GM23338 (cell line): ENCODE measurements at regions not wholly inside any gene's neighbourhood (a gene's known extent, or its start where the extent isn't known, plus 50 kb on each side); places are given as distances from the start of the nearest gene placed in this dataset.

Source experiments
- ATAC-seq: fragments of 200-7000 bp; cut with Tn5 transposase; 3 replicates; pipeline ENCODE4 v1.9.1; 2020
- DNase-seq: peaks from one replicate; pipeline ENCODE4 v3.0.0-alpha.2; 2015; ENCODE audit warnings: low spot score
- H2AFZ ChIP-seq: fragments of 200-600 bp; sonication (generic); 2 replicates; pipeline ENCODE4 v1.8.0; 2016; ENCODE audit warnings: antibody characterized with exemption, mild to moderate bottlenecking, moderate library complexity
- H3F3A ChIP-seq: fragments of 200-600 bp; sonication (generic); replicated peaks from 2 replicates; pipeline ENCODE4 v1.8.0; 2017; ENCODE audit warnings: antibody characterized with exemption, mixed run types, low read depth
- H3K27ac ChIP-seq: fragments of 200-600 bp; sonication (generic); 2 replicates; pipeline ENCODE4 v1.6.1; 2016; ENCODE audit warnings: low read depth
- H3K27me3 ChIP-seq: fragments of 200-600 bp; sonication (generic); 2 replicates; pipeline ENCODE4 v1.8.0; 2016; ENCODE audit warnings: mild to moderate bottlenecking, mixed run types, moderate library complexity; ENCODE audit not compliant: insufficient read depth
- H3K36me3 ChIP-seq: fragments of 200-600 bp; sonication (generic); 2 replicates; pipeline ENCODE4 v1.8.0; 2016; ENCODE audit warnings: mild to moderate bottlenecking; ENCODE audit not compliant: insufficient read depth
- H3K4me1 ChIP-seq: fragments of 200-600 bp; sonication (generic); 2 replicates; pipeline ENCODE4 v1.8.0; 2016; ENCODE audit warnings: mild to moderate bottlenecking, moderate library complexity; ENCODE audit not compliant: insufficient read depth
- H3K4me2 ChIP-seq: fragments of 200-600 bp; sonication (generic); 2 replicates; pipeline ENCODE4 v1.7.1; 2017; ENCODE audit warnings: mixed run types
- H3K4me3 ChIP-seq: fragments of 200-600 bp; sonication (generic); 2 replicates; pipeline ENCODE4 v1.6.1; 2016; ENCODE audit warnings: mixed run types
- H3K79me2 ChIP-seq: fragments of 200-600 bp; sonication (generic); replicated peaks from 2 replicates; pipeline ENCODE4 v1.8.0; 2017; ENCODE audit warnings: mild to moderate bottlenecking; ENCODE audit not compliant: insufficient read depth
- H3K9me2 ChIP-seq: fragments of 200-600 bp; sonication (generic); 2 replicates; pipeline ENCODE4 v1.8.0; 2017; ENCODE audit not compliant: insufficient read depth
- H4K20me1 ChIP-seq: fragments of 200-600 bp; sonication (generic); replicated peaks from 2 replicates; pipeline ENCODE4 v1.8.0; 2017; ENCODE audit warnings: mild to moderate bottlenecking; ENCODE audit not compliant: insufficient read depth
- H3K27ac Mint-ChIP-seq: 2 replicates; pipeline ENCODE4 v1.8.0; 2020; ENCODE audit warnings: inconsistent platforms, mild to moderate bottlenecking, moderate library complexity, mixed read lengths
- H3K27me3 Mint-ChIP-seq: 3 replicates; pipeline ENCODE4 v1.8.0; 2022; ENCODE audit warnings: low read depth, mild to moderate bottlenecking, moderate library complexity, mixed read lengths, inconsistent platforms; ENCODE audit not compliant: insufficient read depth, poor library complexity
- H3K36me3 Mint-ChIP-seq: 3 replicates; pipeline ENCODE4 v1.8.0; 2021; ENCODE audit warnings: low read depth, mild to moderate bottlenecking, inconsistent platforms, moderate library complexity, mixed read lengths
- H3K4me1 Mint-ChIP-seq: 3 replicates; pipeline ENCODE4 v1.8.0; 2020; ENCODE audit warnings: mild to moderate bottlenecking, inconsistent platforms, mixed read lengths
- H3K4me3 Mint-ChIP-seq: 3 replicates; pipeline ENCODE4 v1.8.0; 2021; ENCODE audit warnings: moderate library complexity, mild to moderate bottlenecking, inconsistent platforms, mixed read lengths
- H3K9me3 Mint-ChIP-seq: 3 replicates; pipeline ENCODE4 v1.8.0; 2020; ENCODE audit warnings: moderate library complexity, mild to moderate bottlenecking, inconsistent platforms, mixed read lengths
- CREB1 ChIP-seq: fragments of 250-450 bp; sonication (Bioruptor Pico); IDR thresholded peaks from 2 replicates; pipeline ENCODE4 v1.5.0; 2020; ENCODE audit warnings: low read depth, mild to moderate bottlenecking, moderate library complexity
- CTCF ChIP-seq, 2 experiments: fragments of 200-600 bp in 1 of 2; sonication (generic) in 1 of 2; conservative IDR thresholded peaks; 2 replicates each; pipeline versions ENCODE4 v1.5.1 to v1.6.1; 2016 to 2017; ENCODE audit warnings: antibody characterized with exemption in 2 of 2, low read depth in 2 of 2, mild to moderate bottlenecking in 2 of 2, moderate library complexity in 1 of 2
- EZH2 ChIP-seq: fragments of 200-600 bp; sonication (generic); IDR thresholded peaks from one replicate; pipeline ENCODE4 v1.8.0; 2017; ENCODE audit warnings: antibody characterized with exemption, mild to moderate bottlenecking, low read depth; ENCODE audit not compliant: unreplicated experiment
- EZH2phosphoT487 ChIP-seq: fragments of 200-600 bp; sonication (generic); IDR thresholded peaks from one replicate; pipeline ENCODE4 v1.8.1; 2018; ENCODE audit warnings: antibody characterized with exemption; ENCODE audit not compliant: unreplicated experiment
- JUNB ChIP-seq: IDR thresholded peaks from one replicate; pipeline ENCODE4 v1.6.1; 2016; ENCODE audit warnings: antibody characterized with exemption; ENCODE audit not compliant: unreplicated experiment
- NANOG ChIP-seq: IDR thresholded peaks from 2 replicates; pipeline ENCODE4 v1.6.1; 2016; ENCODE audit warnings: antibody characterized with exemption, borderline replicate concordance
- POLR2AphosphoS5 ChIP-seq: IDR thresholded peaks from 2 replicates; pipeline ENCODE4 v1.6.1; 2016; ENCODE audit warnings: antibody characterized with exemption, low read depth
- REST ChIP-seq: IDR thresholded peaks from one replicate; pipeline ENCODE4 v1.6.1; 2018; ENCODE audit warnings: antibody characterized with exemption; ENCODE audit not compliant: unreplicated experiment
- STAT1 ChIP-seq: IDR thresholded peaks from one replicate; pipeline ENCODE4 v1.6.1; 2016; ENCODE audit warnings: antibody characterized with exemption; ENCODE audit not compliant: unreplicated experiment
- ZNF114 ChIP-seq: fragments of 250-450 bp; sonication (Bioruptor Pico); IDR thresholded peaks from 2 replicates; pipeline ENCODE4 v1.5.0; 2020; ENCODE audit warnings: mild to moderate bottlenecking, moderate library complexity
- ZNF331 ChIP-seq: fragments of 250-450 bp; sonication (Bioruptor Pico); IDR thresholded peaks from 2 replicates; pipeline ENCODE4 v1.5.0; 2020; ENCODE audit warnings: low read depth, mild to moderate bottlenecking, moderate library complexity
- TF ChIP-seq, protein P1 (sequence below): IDR thresholded peaks from 2 replicates; pipeline ENCODE4 v1.6.1; 2016; ENCODE audit warnings: antibody characterized with exemption
- TF ChIP-seq, protein P2 (sequence below): fragments of 250-450 bp; sonication (Bioruptor Pico); IDR thresholded peaks from 2 replicates; pipeline ENCODE4 v1.5.0; 2020; ENCODE audit warnings: mild to moderate bottlenecking, moderate library complexity

GRCh38 chr22:22704156-22704946 lies 59.9 kb downstream of the GGTLC2 start:
- peaks cover 100% of the 10 kb centered on the region for H3K27me3 ChIP-seq

More at GRCh38 chr22:22704156-22704946, 59.9 kb downstream of the GGTLC2 start:
- H3K4me3 ChIP-seq = no peak overlapping the region
- H3K79me2 ChIP-seq = no peaks in the 10 kb centered on the region
- TF ChIP-seq CTCF (conservative IDR thresholded peaks at IDR 0.05; ENCODE audit: low read depth in 2 of 2) = no peak
- no peak for TF ChIP-seq EZH2phosphoT487
- TF ChIP-seq, protein P1, sequence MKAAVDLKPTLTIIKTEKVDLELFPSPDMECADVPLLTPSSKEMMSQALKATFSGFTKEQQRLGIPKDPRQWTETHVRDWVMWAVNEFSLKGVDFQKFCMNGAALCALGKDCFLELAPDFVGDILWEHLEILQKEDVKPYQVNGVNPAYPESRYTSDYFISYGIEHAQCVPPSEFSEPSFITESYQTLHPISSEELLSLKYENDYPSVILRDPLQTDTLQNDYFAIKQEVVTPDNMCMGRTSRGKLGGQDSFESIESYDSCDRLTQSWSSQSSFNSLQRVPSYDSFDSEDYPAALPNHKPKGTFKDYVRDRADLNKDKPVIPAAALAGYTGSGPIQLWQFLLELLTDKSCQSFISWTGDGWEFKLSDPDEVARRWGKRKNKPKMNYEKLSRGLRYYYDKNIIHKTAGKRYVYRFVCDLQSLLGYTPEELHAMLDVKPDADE = no peak
- TF ChIP-seq NANOG = no peak
- TF ChIP-seq EZH2 = no peak
- no peak for TF ChIP-seq CREB1
- no peak for TF ChIP-seq JUNB
- TF ChIP-seq, protein P2, sequence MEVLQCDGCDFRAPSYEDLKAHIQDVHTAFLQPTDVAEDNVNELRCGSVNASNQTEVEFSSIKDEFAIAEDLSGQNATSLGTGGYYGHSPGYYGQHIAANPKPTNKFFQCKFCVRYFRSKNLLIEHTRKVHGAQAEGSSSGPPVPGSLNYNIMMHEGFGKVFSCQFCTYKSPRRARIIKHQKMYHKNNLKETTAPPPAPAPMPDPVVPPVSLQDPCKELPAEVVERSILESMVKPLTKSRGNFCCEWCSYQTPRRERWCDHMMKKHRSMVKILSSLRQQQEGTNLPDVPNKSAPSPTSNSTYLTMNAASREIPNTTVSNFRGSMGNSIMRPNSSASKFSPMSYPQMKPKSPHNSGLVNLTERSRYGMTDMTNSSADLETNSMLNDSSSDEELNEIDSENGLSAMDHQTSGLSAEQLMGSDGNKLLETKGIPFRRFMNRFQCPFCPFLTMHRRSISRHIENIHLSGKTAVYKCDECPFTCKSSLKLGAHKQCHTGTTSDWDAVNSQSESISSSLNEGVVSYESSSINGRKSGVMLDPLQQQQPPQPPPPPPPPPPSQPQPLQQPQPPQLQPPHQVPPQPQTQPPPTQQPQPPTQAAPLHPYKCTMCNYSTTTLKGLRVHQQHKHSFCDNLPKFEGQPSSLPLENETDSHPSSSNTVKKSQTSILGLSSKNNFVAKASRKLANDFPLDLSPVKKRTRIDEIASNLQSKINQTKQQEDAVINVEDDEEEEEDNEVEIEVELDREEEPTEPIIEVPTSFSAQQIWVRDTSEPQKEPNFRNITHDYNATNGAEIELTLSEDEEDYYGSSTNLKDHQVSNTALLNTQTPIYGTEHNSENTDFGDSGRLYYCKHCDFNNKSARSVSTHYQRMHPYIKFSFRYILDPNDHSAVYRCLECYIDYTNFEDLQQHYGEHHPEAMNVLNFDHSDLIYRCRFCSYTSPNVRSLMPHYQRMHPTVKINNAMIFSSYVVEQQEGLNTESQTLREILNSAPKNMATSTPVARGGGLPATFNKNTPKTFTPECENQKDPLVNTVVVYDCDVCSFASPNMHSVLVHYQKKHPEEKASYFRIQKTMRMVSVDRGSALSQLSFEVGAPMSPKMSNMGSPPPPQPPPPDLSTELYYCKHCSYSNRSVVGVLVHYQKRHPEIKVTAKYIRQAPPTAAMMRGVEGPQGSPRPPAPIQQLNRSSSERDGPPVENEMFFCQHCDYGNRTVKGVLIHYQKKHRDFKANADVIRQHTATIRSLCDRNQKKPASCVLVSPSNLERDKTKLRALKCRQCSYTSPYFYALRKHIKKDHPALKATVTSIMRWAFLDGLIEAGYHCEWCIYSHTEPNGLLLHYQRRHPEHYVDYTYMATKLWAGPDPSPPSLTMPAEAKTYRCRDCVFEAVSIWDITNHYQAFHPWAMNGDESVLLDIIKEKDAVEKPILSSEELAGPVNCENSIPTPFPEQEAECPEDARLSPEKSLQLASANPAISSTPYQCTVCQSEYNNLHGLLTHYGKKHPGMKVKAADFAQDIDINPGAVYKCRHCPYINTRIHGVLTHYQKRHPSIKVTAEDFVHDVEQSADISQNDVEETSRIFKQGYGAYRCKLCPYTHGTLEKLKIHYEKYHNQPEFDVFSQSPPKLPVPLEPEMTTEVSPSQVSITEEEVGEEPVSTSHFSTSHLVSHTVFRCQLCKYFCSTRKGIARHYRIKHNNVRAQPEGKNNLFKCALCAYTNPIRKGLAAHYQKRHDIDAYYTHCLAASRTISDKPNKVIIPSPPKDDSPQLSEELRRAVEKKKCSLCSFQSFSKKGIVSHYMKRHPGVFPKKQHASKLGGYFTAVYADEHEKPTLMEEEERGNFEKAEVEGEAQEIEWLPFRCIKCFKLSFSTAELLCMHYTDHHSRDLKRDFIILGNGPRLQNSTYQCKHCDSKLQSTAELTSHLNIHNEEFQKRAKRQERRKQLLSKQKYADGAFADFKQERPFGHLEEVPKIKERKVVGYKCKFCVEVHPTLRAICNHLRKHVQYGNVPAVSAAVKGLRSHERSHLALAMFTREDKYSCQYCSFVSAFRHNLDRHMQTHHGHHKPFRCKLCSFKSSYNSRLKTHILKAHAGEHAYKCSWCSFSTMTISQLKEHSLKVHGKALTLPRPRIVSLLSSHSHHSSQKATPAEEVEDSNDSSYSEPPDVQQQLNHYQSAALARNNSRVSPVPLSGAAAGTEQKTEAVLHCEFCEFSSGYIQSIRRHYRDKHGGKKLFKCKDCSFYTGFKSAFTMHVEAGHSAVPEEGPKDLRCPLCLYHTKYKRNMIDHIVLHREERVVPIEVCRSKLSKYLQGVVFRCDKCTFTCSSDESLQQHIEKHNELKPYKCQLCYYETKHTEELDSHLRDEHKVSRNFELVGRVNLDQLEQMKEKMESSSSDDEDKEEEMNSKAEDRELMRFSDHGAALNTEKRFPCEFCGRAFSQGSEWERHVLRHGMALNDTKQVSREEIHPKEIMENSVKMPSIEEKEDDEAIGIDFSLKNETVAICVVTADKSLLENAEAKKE = no peak
- no peak for TF ChIP-seq REST
- no peak for TF ChIP-seq POLR2AphosphoS5
- no peak for TF ChIP-seq ZNF114 (CRISPR knock-in tag)
- no peak for TF ChIP-seq ZNF331 (CRISPR knock-in tag)
- no peak for TF ChIP-seq STAT1
- DNase-seq (no peak), ATAC-seq (0 out of 3 replicates have a peak, but pooled peaks have one; percentile 24)
- no peak overlapping the region for H2AFZ ChIP-seq
- no peaks in the 10 kb centered on the region for H3F3A ChIP-seq
- H3K27ac ChIP-seq = no peak overlapping the region
- H3K4me2 ChIP-seq = no peak overlapping the region
- H3K4me3 Mint-ChIP-seq = no peak overlapping the region
- no peaks in the 10 kb centered on the region for H3K4me1 Mint-ChIP-seq
- H4K20me1 ChIP-seq = no peaks in the 10 kb centered on the region; the same call in 1 of the 2 replicates
- H3K4me1 ChIP-seq = no peaks in the 10 kb centered on the region
- H3K27me3 Mint-ChIP-seq = peaks cover 68% of the 10 kb centered on the region
- no peaks in the 10 kb centered on the region for H3K9me2 ChIP-seq
- no peak overlapping the region for H3K27ac Mint-ChIP-seq
- no peaks in the 10 kb centered on the region for H3K9me3 Mint-ChIP-seq
- H3K36me3 Mint-ChIP-seq = no peaks in the 10 kb centered on the region
- H3K36me3 ChIP-seq = no peaks in the 10 kb centered on the region
